ENCODE measurements at regions not wholly inside any gene's neighbourhood (a gene's known extent, or its start where the extent isn't known, plus 50 kb on each side); places are given as distances from the start of the nearest gene placed in this dataset.

- no peaks in the 10 kb centered on the region for H3K27me3 ChIP-seq
- no peaks in the 10 kb centered on the region for H3K4me1 ChIP-seq (ENCODE audit: insufficient read depth)
- no peak overlapping the region for H3K27ac ChIP-seq
- TF ChIP-seq, protein P1, sequence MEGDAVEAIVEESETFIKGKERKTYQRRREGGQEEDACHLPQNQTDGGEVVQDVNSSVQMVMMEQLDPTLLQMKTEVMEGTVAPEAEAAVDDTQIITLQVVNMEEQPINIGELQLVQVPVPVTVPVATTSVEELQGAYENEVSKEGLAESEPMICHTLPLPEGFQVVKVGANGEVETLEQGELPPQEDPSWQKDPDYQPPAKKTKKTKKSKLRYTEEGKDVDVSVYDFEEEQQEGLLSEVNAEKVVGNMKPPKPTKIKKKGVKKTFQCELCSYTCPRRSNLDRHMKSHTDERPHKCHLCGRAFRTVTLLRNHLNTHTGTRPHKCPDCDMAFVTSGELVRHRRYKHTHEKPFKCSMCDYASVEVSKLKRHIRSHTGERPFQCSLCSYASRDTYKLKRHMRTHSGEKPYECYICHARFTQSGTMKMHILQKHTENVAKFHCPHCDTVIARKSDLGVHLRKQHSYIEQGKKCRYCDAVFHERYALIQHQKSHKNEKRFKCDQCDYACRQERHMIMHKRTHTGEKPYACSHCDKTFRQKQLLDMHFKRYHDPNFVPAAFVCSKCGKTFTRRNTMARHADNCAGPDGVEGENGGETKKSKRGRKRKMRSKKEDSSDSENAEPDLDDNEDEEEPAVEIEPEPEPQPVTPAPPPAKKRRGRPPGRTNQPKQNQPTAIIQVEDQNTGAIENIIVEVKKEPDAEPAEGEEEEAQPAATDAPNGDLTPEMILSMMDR (IDR thresholded peaks at IDR 0.05) = no peak
- no peak for TF ChIP-seq EP300 (IDR thresholded peaks at IDR 0.05)
- no peak for TF ChIP-seq POLR2A (IDR thresholded peaks at IDR 0.05)
- DNase-seq = no peak
- no peak overlapping the region for H3K4me3 ChIP-seq
- intact Hi-C loops (cut with DNase I) = no loop called here
- no peaks in the 10 kb centered on the region for H3K36me3 ChIP-seq
- WGBS, 3 donors = 69 to 82% (median 77%) methylated on average over 4 of the region's 4 CpGs
- H3K9me3 ChIP-seq = no peaks in the 10 kb centered on the region
Measured at GRCh38 chr16:49148410-49148809, 133.2 kb downstream of the CBLN1 start.

GRCh38 chr16:49140618-49141017 lies 141.0 kb downstream of the CBLN1 start:
- no peaks in the 10 kb centered on the region for H3K4me1 ChIP-seq (ENCODE audit: insufficient read depth)
- 61 to 72% (median 65%) methylated on average over 5 of the region's 5 CpGs for WGBS, 3 donors
- DNase-seq = no peak
- TF ChIP-seq, protein P1 (IDR thresholded peaks at IDR 0.05) = no peak
- no peak for TF ChIP-seq POLR2A (IDR thresholded peaks at IDR 0.05)
- TF ChIP-seq EP300 (IDR thresholded peaks at IDR 0.05) = no peak
- H3K4me3 ChIP-seq = no peak overlapping the region
- H3K27me3 ChIP-seq = no peaks in the 10 kb centered on the region
- intact Hi-C loops (cut with DNase I) = no loop called here
- no peak overlapping the region for H3K27ac ChIP-seq
- H3K9me3 ChIP-seq = no peaks in the 10 kb centered on the region
- H3K36me3 ChIP-seq = no peaks in the 10 kb centered on the region

DNA sequence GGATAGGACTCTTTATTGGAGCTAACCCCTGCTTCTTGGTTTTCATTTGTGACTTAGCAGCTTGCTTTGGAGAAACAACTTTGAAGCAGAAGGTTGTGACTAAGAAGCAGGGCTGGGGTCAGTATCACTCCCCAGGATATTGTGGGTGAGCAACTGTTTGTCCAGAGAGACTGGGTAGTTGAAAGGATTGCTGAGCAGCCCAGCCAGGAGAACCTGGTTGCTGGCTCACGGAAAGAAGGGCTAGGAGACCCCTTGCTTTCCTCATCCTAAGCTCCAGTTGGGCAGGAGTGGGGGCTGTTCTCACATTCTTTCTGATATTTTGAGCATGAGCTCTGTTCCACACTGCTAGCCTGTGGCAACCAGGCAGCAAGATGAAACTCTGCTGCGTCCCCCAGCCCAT lies 151.2 kb downstream of the CBLN1 start:
- H3K4me3 ChIP-seq = no peak overlapping the region
- TF ChIP-seq EP300 (IDR thresholded peaks at IDR 0.05) = no peak
- TF ChIP-seq POLR2A (IDR thresholded peaks at IDR 0.05) = no peak
- TF ChIP-seq, protein P1 (IDR thresholded peaks at IDR 0.05) = no peak
- H3K9me3 ChIP-seq = no peaks in the 10 kb centered on the region
- intact Hi-C loops (cut with DNase I) = no loop called here
- H3K27me3 ChIP-seq = no peaks in the 10 kb centered on the region
- WGBS, 3 donors = 66 to 81% (median 71%) methylated on average over 2 of the region's 2 CpGs
- H3K4me1 ChIP-seq (ENCODE audit: insufficient read depth) = no peaks in the 10 kb centered on the region
- no peaks in the 10 kb centered on the region for H3K36me3 ChIP-seq
- H3K27ac ChIP-seq = no peak overlapping the region
- no peak for DNase-seq

DNA sequence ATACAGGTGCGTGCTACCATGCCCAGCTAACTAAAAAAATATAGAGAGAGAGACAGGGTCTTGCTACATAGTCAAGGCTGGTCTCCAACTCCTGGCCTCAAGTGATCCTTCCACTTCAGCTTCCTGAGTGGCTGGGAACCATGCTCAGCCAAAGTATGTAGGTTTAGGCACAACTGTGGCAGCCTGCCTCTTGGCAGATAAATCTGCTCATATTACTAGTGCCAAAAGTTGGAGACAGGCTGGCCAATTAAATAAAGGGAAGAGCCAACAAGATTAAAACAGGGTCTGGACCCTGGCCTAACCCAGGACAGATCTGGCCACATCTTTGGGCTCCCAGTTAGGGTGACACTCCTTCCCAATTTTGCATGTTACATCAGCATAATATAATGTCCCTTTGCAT lies 151.7 kb downstream of the CBLN1 start:
- intact Hi-C loops (cut with DNase I) = no loop called here
- WGBS, 3 donors = 73 to 86% (median 80%) methylated on average over 1 of the region's 1 CpG
- no peaks in the 10 kb centered on the region for H3K27me3 ChIP-seq
- no peak overlapping the region for H3K27ac ChIP-seq
- no peaks in the 10 kb centered on the region for H3K36me3 ChIP-seq
- TF ChIP-seq, protein P1 (IDR thresholded peaks at IDR 0.05) = no peak
- TF ChIP-seq EP300 (IDR thresholded peaks at IDR 0.05) (no peak), POLR2A (IDR thresholded peaks at IDR 0.05) (no peak)
- no peak overlapping the region for H3K4me3 ChIP-seq
- no peak for DNase-seq
- no peaks in the 10 kb centered on the region for H3K9me3 ChIP-seq
- H3K4me1 ChIP-seq (ENCODE audit: insufficient read depth) = no peaks in the 10 kb centered on the region

- WGBS, 3 donors = 43 to 76% (median 46%) methylated on average over 2 of the region's 2 CpGs
- TF ChIP-seq POLR2A (IDR thresholded peaks at IDR 0.05) (no peak), EP300 (IDR thresholded peaks at IDR 0.05) (no peak)
- TF ChIP-seq, protein P1 (IDR thresholded peaks at IDR 0.05) = no peak
- no peak overlapping the region for H3K27ac ChIP-seq
- no peaks in the 10 kb centered on the region for H3K36me3 ChIP-seq
- no peaks in the 10 kb centered on the region for H3K4me1 ChIP-seq (ENCODE audit: insufficient read depth)
- no peaks in the 10 kb centered on the region for H3K9me3 ChIP-seq
- no peak for DNase-seq
- no peak overlapping the region for H3K4me3 ChIP-seq
- intact Hi-C loops (cut with DNase I) = no loop called here
- no peaks in the 10 kb centered on the region for H3K27me3 ChIP-seq
Measured at GRCh38 chr16:49128740-49129139, 152.9 kb downstream of the CBLN1 start.

All from ovary (tissue), 7 donors.